NCI-H524 treated with DMSO at 0.1 percent for 48 hours (cell line): ENCODE measurements at regions not wholly inside any gene's neighbourhood (a gene's known extent, or its start where the extent isn't known, plus 50 kb on each side); places are given as distances from the start of the nearest gene placed in this dataset.

Source experiments
- DNase-seq: peaks from one replicate; lab custom pipeline; 2025; lab: John Stamatoyannopoulos, UW

DNA sequence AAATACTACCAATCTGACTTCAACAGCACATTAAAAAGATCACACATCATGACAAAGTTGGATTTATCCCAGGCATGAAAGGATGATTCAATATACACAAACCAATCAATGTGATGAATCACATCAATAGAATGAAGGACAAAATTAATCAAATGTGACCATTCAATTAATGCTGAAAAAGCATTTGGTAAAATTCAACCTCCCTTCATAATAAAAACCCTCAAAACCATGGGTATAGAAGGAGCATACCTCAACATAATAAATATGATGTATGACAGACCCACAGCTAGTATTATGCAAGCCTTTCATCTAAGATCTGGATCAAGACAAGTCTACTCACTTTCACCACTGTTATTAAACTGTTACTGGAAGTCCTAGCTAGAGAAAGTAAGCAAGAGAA is 921.7 kb upstream of the RAG2 start:
- no peak for DNase-seq

DNA sequence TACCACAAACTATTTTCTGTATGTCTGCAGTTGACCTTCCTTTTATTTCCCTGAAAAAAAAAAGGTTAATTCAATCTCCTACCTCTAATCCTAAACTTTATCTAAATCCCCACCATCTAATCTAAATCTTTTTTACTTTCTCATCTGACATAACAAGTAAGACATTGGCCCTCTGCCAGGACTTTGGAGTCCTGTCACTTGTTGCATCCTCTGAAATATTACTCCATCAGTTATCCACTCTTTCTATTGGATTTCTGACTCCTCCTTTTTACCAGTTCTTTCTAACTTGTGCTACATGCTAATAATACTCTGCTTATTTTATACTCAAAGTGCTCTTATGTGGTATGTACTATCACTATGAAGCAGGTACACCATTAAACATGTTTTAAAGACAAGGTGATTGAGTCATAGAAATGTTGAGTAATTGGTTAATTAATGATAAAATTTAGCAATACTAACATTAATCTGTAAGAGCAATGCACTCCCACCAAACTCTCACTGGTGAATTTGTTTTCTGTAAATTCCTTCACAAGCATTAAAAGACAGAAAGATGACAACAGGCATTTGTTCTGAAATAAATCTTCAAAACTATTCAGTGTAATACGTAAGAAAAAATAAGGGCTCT is 914.2 kb upstream of the RAG2 start:
- DNase-seq: no peak

DNA sequence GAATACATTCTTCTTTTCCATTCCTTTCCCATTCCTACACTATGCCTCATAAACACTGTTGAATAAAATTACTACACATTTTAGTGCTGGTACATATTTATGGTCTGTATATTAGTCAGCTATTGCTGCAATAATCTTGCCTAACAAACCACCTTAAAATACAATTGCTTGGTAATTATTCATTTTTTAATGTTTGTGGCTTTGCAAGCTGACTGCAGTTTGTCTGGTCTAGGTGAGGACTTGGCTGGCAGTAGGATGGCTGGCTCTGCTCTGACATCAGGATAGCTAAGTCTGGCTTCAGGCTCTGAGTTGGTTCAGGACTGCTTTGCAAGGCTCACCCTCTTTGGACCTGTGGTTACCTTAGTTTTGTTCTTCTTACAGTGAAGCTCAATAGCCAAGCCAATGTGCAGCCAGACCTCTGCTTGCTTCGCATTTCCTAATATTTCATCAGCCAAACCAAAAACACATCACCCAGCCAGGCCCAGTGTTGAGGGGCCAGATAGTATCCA is 913.4 kb upstream of the RAG2 start:
- no peak for DNase-seq

DNA sequence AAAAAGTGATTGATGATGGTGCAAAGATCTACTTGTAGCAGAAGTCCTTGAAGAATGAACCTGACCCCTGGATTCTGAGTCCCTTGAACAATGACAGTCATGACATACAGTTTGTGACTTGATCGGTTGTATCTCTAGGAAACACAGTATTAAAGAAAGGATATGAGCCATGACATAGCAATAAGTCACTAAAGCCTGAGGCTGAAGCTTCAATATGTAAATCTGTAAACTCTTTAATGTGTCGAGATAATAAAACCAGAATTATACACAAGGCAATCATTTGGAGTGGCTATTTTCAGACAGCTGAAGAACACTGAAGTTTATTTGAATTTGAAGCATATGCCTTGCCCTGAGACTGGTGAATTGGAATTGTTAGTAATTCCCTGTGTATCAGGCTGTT is 911.5 kb upstream of the RAG2 start:
- no peak for DNase-seq

- no peak for DNase-seq
These were observed 908.5 kb upstream of the RAG2 start for GRCh38 chr11:37506531-37506930.

DNA sequence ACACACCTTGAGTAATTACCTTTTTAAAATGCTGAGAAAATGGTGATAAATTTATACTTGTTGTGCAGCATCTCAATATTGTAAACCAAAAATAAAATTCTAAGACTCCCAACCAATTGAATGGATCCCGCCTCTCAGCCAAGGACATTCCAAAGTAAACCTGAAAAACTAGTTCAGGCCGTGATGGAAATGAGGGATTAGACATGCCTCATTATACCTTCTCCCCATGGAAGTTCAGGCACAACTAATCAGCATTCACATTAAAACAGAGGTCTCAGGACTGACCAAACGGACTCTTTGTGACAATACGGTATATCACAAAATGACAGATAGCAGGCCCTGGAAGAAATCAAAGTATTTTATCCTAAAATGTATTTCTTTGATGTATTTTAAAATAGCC is 907.4 kb upstream of the RAG2 start:
- no peak for DNase-seq

GRCh38 chr11:37504921-37505320 is 906.9 kb upstream of the RAG2 start:
- DNase-seq: no peak

- DNase-seq: no peak
These were observed 906.1 kb upstream of the RAG2 start for GRCh38 chr11:37504060-37504611.

DNA sequence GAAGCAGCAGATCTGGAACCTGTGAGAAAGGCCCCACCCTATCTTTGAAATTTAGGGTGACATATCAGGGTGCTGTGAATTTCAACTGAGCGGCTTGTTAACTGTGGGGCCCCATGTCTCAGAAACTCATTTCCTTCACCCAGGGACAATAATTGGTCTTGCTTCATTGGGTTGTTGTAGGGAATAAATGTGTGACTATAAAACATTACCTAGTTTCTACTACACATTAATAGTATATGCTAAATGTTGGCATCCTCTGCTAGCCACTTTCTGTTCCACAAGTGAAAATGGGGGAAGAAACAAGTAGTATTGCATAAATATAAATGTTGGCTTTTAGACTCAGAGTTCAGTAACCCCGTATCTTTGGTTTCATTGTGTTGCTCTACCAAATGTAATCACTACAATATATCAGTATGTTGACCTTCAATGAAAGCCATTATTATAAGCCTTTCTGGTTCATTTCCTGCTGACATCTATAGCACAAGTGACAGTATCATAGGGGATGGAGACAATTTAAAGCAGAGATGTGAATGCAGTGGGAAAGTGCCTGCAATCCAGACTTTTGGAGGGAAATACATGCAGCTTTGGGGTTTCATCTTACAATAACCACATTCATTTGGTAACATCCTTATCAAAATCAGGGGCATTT is 905.5 kb upstream of the RAG2 start:
- no peak for DNase-seq

GRCh38 chr11:37502202-37502601 is 904.2 kb upstream of the RAG2 start:
- no peak for DNase-seq

DNA sequence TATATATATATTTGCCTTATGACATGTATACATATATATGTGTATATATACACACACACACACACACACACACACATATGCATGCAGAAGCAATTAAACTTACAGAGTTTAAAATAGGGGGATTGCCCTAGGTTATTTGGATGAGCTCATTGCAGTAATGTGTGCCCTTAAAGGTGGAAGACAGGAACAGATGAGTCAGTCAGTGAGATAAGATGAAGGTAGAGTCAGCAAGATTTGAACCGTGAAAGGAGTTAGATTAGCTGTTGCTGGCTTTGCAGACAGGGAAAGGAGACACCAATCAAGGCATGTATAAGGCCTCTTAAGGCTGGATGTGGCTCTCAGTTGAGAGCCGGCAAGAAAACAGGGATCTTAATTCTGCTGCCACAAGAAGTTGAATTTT is 902.4 kb upstream of the RAG2 start:
- DNase-seq: no peak

- no peak for DNase-seq
These were observed 899.3 kb upstream of the RAG2 start for GRCh38 chr11:37497326-37497725.

- no peak for DNase-seq
These were observed 898.2 kb upstream of the RAG2 start for GRCh38 chr11:37496201-37496600.

GRCh38 chr11:37484298-37484697 is 886.3 kb upstream of the RAG2 start:
- no peak for DNase-seq

GRCh38 chr11:37483761-37484160 is 885.7 kb upstream of the RAG2 start:
- no peak for DNase-seq

DNA sequence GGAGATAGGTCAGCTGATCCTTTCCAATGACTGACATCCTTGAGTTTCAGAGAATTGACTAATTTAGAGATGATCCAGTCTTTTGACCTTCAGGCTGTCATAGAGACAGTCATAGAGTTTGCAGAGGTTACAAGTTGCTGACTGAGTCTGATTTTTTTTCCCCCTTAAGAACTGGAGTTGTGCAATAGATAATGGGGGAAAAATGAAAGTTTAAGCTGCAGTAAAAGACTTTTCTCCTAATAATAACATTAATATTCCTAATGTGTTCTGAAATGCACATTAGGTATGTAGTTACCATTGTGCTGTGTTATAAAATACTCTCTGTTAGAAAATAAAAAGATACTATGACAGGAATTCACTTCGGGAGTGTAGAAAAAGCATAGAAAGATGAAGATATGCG is 876.9 kb upstream of the RAG2 start:
- no peak for DNase-seq

GRCh38 chr11:37468344-37468743 is 870.3 kb upstream of the RAG2 start:
- no peak for DNase-seq

DNA sequence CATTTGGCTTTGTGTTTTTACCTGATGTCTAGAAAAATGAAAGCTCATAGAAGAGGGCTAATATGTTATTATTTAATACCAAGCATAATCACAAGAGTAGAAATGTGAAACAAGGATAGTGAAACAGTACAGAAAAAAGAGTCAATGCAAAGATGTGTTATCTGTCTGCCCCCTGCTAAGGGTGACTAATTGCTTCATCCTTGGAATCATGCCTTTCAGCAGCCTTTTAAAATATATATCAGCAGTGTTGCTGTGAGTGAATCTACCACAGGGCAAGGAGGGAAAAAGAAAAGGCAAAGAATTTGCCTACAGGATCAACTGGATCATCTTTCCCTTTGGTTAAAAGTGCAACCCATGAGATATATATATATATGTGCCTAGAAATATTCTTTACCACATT is 867.2 kb upstream of the RAG2 start:
- no peak for DNase-seq

DNA sequence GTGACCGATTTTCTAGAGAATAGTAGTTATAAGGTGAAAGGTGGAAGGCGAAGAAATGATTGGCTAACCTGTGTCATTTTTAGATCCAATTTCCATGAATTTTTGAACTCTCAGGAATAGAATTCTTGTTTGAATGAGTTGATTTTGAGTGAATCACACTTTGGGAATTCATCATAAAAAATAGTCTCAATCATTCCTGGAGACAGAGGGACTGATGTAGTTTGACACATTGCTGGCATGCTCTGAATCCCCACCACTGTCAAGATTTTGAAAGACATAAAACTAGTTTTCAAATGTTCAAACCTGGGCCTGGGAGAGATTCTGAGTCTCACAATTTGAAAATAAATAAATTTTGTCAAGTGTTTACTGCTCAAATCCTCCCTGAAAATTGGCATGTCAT is 861.4 kb upstream of the RAG2 start:
- DNase-seq: no peak

GRCh38 chr11:37456746-37457145 is 858.7 kb upstream of the RAG2 start:
- no peak for DNase-seq

DNA sequence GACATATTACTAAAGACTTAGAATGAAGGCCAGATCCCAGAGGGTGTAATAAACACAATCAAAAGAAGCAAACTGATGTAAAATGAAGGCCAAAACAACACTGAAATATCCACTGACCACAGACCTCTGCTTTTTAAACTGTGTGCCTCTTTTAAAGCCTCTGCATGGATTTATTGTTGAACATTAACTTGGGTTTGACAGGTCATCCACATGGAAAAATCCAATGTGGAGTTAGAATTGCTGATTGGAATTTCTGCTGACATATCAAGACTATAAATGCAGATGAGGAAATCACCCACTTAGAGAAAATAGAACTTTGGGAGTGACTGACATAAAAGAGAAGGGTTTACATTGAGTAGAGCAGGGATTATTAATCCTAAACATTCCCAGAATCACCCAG is 853.9 kb upstream of the RAG2 start:
- DNase-seq: no peak

DNA sequence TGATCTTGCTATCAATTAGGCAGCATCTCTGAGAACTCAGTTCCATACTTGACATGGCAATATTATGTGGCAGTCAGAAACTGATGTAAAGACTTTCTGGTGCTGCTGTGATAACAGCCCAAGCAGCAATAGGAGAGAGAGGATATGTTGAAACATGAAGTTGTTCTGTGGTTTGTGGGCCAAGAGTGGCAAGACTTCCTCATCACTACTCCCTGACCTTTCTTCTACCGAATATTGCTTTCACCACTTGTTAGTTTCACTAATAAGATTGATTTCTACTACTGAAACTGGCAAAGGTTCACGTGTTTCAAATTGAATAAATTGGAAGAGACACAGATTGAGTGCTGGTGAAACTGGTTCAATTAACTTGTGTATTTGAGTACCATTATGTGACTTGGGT is 852.6 kb upstream of the RAG2 start:
- no peak for DNase-seq

DNA sequence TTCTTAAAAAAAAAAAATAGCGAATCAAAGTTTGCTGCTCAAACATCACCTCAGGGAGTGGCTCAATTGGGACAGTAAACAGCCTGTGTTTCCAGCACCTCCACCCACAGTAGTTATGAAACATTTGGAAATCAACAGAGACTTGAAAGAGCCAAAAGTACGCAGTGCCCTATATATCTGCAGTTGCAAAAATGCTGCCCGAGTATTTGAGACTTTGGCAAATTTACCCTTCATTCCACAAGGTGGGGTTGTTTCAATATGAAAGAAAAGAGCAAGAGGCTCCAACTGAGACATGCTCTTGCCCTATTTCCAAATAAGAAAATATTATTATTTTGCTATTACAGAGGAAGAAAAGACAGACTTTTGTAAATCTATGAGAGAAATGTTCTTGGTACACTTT is 851.1 kb upstream of the RAG2 start:
- no peak for DNase-seq

- DNase-seq: no peak
These were observed 844.5 kb upstream of the RAG2 start for GRCh38 chr11:37442576-37442975.
